NCI-H82 treated with DMSO at 0.1 percent for 48 hours (cell line): ENCODE measurements at regions not wholly inside any gene's neighbourhood (a gene's known extent, or its start where the extent isn't known, plus 50 kb on each side); places are given as distances from the start of the nearest gene placed in this dataset.

Experiments
- DNase-seq: peaks from one replicate; lab custom pipeline; 2025; ENCODE audit not compliant: unreplicated experiment; lab: John Stamatoyannopoulos, UW

DNA sequence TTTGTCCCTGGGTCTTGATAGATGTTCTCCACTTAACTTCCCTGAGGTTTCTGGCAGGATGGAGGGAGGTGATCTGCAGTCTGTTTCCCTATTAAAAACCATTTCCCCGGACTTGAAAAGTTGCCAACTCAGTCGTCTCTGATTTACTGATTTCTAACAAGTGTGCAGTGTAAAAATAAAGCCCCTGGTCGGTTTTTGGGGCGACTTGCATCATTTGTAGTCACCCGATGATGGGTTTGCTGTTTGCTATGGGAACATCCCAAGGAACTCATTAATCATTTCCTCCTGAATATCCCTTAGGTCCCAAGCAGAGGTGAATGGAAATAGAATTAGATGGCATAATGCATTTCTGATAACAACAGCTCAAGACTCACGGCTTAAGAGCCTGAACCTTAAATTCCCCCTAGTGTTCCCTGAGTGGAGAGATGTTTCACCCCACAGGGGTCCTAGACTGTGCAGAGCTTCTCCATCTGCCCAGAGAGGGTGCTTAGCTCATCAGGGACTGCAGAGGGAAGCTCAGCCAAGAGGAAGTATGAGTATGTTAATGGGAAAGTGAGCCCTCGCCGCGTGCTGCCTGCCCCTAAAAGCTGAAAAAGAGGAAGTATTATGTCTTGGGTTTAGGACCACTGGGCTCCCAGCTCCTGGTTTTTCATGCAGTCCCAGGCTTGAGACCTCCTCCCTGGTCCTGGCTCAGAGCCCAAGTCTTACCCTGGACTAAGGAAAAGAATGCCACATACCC lies 115.1 kb upstream of the DAP start:
- DNase-seq, result no peak

GRCh38 chr5:10875201-10875768 lies 114.3 kb upstream of the DAP start:
- DNase-seq, result no peak

DNA sequence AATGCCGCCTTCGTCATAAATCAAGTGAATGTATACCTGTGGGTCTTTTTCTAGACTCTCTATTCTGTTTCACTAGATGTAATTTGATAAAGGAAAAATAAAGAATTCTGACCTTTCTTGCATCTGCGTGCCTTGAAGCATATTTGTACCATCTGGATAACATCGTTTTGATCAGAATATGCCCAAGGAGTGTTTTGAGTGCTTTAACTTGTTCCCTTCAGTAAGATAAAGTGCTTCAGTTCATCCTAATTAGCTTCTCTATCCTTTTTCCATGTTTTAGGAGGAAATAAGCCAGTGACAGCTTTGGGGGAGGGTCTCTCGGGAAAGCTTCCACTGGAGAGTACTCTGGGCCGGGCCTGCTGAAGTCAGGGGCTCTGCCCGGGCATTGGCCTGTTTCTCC lies 113.5 kb upstream of the DAP start:
- no peak for DNase-seq

GRCh38 chr5:10870791-10871190 lies 109.8 kb upstream of the DAP start:
- no peak for DNase-seq

GRCh38 chr5:10868956-10869355 lies 107.9 kb upstream of the DAP start:
- no peak for DNase-seq

DNA sequence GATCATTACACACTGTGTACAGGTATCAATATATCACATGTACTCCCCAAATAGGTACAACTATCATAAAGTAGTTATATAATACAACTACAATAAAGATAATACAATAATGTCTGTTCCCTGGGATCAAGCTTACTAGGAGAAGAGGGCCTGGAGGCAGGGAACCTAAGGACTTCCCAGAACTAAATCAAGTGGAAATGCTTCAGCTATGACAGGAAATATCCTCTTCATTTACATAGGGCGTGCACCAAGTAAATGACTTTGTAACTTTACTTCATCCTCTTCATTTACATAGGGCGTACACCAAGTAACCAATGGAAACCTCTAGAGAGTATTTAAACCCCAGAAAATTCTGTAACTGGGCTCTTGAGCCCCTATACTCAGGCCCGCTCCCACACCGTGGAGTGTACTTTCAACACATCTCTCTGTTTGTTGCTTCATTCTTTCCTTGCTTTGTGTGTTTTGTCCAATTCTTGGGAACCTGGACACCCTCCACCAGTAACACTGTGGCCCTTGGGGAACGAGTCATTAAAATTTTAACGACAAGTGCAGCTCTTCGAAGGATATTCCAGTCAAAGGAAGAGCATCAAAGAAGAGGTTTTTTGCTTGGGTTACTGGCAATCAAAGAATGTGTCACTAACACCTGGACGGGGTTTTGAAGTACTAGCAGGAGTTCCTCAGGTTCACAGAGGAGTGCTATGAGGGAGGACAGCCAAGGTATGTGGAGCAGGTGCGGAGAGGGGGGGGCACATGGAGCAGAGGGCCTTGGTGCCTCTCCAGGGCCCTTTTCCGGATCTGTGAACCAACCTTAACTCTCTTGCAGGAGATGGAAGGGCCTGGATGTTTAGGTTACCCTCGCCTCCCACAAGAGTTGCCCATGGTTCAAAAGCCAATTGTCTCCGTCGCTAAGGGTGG lies 106.6 kb upstream of the DAP start:
- DNase-seq, result no peak

DNA sequence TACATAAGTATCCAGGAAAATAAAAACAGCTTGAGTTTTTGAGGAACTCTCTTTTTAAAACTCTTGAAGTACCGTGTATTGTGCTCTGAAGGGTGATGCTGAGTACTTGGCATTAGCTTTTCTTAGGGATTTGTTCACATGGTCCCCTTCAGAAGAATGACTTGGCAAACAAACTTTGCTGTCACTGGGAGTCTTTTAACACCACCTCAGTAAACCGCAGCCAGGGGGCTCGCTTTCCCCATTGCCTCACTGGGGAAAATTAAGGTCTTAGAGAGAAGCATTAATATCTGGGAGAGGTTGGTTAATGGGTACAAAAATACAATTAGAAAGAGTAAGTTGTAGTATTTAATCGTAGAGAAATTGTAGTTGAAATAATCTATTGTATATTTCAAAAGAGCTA lies 105.9 kb upstream of the DAP start:
- no peak for DNase-seq

DNA sequence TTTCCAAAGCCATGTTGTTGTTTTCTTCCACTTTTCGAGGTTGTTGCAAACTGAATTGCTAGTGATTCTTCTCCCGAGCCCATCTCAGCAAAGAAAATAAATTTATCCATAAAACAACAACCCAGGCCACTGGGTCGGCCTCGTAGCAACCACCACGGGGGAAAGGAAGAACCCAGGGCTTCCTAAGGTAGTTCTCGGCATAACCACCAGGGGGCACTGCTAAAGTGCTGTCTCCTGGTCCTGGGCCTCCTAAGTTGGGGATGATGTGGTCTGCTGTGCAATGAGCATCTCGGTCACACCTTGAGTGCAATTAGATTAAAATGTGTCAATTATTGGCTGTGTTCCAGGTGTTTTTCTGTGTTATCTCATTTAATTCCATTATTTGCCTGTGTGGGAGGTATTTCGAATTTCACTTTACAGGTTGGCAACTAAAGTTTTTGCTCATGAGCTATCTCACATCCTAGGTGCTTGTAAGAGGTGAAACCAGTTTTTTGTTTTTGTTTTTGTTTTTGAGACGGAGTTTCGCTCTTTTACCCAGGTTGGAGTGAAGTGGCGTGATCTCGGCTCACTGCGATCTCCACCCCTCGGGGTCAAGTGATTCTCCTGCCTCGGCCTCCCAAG lies 102.8 kb upstream of the DAP start:
- no peak for DNase-seq

DNA sequence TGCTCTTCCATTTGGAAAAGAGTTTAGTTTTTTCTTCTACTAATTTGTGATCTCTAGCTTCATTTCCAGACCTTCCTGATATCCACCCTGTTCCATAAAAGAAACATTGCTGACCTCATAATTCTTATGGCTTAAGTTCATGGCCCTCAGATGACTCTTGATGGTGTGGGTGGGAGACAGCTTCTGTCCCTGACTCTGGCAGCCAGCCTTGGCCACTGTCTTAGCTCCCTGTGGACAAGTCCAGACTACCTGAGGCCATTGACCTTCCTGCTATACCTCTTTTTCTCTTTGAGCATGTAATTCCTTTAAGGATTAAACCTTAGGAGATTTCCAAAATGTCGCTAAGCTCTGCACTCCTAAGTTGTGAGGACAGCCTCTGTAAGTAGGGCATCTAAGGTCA lies 101.1 kb upstream of the DAP start:
- no peak for DNase-seq

DNA sequence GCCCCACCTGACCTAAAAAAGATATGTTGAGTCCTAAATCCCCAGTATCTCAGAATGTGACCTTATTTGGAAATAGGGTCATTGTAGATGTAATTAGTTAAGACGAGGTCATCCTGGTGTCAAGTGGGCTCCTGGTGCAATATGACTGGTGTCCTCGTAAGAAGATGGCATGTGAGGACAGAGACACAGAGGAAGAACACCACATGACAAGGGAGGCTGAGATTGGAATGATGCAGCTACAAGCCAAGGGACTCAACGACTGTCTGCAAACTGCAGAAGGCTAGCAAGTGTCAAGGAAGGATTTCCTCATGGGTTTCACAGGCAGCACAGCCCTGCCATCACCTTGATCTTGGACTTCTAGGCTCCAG lies 100.4 kb upstream of the DAP start:
- no peak for DNase-seq

DNA sequence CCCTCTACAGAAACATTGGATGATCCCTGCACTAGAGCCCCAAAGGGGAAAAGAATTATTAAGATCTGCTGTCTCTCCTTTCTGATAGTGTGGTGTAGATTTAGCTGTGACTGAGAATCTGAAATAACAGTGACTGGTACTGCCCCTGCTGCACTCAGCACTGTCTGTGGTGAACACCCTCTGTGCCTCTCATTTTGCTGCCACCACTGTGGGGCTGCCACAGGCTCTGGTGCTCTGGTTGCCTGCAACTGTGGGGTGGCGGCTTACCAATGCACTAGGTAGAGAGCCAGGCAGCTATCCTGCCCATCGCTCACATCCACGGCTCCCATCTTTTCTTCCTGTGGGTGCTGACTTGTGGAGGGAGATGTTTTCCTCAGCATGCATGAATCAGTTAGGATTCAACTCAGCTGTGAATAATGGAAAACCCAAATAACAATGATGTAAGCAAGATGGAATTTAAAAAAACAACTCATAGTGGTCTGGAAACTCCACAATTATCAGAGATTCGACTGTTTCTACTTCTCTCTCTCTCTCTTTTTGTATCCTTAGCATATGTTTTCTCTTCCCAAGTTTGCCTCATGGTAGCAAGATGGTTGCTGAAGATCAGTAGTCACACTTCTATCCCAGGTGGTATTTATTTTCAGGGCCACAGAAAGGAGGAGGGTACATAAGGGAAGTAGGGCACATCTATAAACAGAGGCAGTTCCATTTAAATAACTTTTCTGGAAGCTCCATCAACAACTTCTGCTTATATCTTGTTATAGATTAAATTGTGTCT lies 99.8 kb upstream of the DAP start:
- no peak for DNase-seq

GRCh38 chr5:10860196-10860543 lies 99.1 kb upstream of the DAP start:
- no peak for DNase-seq

DNA sequence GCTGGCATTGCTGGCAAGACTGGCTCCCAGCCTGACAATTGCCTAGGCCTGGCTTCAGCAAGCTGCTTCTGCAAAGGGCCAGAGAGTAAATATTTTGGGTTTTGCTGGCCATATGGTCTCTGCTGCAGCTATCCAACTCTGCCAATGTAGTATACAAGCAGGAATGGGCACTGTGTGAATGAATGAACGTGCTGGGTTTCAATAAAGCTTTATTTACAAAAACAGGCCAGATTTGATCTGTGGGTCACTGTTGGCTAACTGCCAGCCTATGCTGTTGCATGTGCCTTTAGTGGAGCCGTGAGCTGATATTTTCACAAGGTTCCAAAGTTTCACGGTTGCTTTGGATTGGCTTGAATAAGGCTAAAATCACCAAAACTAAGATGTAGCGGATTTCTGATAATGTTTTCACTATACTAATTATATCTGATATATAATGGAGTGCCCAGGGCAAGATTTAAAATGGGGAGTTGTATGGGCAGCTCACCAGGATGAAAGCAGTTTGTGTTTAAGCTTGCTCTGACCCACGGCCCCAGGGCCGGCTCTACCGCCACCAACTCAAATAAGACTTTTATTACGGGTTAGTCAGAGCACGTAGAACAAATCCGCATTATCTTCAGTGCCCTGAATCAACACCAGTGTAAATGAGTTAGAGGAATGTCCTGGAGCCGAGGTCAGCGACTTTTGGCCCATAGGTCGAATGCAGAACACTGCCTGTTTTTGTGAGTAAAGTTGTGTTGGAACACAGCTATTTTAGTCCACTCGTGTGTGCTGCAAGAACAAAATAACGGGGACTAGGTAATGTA lies 98.6 kb upstream of the DAP start:
- DNase-seq, result no peak

DNA sequence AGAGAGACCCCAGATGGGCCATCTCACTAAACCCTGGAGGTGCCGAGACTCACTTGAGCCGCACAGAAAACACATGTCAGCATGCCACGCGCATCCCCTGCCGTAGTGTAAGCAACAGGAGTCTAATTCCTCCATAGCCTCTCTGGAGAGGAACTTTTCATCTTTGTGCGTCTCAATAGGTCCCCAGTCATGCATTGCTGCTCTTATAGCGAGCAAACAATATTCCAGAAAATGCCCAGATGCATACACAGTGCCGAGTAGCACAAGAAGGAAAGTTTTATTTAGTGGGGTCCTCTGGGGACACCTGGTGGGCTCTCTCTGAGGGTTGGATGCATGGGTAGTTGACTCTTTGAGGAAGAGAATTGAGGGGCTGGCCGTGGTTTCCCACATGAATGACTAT lies 97.9 kb upstream of the DAP start:
- DNase-seq, result no peak

DNA sequence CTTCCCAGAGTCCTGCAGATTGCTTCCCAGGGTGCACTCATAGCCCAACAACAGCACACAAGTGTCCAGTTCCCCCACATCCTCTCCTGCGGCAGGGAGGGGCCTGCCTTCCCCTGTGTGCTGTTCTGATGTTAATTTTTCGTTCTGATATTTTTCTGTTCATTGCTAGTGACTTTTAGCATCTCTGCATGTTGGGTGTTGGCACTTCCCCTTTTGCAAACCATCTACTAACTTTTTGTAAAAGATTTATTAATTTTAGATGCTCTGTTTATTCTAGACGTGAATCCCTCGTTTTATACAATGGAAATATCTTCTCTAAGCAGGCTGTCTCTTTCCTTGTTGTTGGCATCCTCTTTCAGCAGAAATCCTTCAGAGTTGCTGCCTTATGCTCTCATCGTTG lies 97.3 kb upstream of the DAP start:
- DNase-seq, result no peak

DNA sequence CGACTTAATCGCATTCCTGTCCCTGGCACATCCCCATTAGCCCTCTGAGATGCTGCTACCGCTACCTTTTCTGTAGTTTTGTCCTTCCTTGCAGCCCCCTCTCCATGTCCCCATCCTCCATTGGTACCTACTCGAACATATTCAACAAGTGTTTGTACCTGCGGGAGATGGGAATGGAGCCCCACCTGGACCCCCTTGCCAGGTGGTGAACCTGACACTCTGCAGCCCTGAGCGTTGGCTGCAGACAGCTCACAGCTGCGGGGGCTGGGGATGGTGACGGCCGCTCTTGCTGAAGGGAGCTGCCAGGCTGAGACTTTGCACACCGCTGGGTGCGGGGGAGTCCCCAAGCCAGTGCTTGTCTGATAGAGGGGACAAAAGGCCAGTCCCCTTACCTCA lies 96.3 kb upstream of the DAP start:
- no peak for DNase-seq

DNA sequence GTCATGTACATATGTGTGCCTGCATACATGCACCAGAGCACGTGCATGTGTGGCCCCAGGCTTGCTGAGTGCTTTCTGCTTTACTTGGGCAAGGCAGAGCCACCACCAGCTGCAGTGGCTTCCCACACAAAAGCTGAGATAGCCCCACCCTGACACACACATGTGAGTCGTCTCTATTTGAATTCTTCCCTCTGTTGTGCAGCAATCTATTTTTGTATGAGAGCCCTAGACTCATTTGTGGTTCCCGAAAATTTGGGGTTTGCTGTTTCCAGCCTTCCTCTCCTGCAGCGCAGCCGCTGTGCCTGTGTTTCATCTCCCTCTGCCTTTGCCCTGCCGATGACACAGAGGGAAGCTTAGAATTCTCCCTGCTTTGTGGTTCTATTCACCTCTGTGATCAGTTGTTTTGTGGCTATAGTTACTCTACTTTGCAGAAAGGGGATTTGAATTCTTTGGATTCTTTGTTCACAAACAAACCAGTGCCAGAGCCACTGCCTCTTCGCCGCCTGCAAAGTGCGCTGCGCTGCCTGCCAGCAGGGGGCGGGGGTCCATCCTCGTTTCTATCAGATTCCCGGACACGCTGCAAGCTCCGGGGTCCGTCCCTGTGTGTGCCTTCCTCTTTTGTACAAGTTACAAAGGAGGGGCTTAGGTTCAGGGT lies 95.8 kb upstream of the DAP start:
- no peak for DNase-seq

DNA sequence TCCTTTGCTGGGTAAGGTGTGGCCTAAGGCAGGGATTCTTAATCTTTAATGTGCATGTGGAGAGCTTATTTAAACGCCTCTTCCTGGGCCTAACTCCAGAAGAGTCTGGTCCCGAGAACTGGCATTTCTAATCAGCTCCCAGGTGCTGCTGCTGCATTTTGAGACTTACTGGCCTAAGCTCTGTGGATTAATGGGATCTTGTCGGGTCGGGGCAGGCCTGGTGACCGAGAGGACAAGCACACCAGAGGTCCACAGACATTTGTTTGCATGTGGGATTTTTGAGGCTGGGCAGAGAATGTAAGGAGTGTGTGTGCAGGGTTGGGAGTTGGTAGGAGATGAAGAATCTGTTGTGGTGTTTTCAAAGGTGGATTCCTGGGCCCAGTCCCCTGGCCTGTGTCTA lies 95.0 kb upstream of the DAP start:
- peak; percentile 2 for DNase-seq

DNA sequence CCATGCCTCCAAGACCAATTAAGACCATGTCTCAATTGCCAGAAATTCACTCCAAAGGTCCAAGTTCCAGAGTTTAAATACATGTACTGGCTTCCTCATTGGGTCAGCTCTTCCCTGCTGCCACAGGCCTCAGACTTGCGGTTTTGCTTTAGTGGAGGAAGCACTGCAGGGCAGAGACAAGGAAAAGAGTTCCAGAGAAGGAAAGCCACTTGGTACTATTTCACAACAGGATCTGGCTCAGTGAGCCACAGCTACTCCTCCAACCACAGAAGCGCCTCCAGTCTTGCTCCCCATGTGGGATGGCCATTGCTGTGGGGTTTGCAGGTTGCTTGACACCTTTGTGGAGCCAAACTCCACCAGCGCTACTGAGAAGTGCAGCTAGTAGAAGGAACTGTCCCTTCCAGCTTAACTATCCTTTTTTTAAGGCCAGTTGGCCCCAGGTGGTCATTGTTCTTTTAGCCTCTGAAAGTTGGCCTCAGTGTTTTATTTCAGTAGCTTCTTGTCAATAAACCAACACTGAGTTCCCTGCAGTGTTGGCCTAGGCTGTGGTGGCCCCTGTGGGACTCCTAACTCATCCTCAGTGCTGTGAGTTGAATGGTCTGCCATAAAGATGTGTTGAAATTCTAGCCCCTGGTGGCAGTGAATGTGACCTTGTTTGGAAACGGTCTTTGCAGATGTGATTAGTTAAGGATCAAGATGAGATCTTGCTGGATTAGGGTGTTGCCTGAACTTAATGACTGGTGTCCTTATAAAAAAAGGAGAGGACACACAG lies 93.7 kb upstream of the DAP start:
- no peak for DNase-seq
